ENCODE measurements at regions not wholly inside any gene's neighbourhood (a gene's known extent, or its start where the extent isn't known, plus 50 kb on each side); places are given as distances from the start of the nearest gene placed in this dataset.

DNA sequence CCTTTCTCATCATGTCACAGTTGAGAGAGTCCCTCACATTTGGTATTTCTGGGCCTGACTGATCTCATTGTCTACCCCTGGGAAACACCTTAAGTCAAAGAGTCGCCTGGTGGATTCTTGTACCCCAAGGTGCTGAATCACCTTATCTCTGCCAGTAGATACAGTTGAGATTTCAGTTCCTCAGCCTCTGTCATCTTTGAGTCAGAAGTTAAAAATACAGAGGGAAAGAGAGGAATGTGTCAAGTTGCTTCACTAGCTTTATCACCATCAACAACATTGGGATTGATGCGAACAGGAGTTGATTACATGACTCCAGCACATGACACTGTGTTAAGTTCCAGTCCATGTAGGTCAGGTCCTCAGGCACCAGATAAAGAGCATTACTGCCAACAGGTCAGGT lies 513.0 kb downstream of the NUF2 start:
- TF ChIP-seq, protein P1, sequence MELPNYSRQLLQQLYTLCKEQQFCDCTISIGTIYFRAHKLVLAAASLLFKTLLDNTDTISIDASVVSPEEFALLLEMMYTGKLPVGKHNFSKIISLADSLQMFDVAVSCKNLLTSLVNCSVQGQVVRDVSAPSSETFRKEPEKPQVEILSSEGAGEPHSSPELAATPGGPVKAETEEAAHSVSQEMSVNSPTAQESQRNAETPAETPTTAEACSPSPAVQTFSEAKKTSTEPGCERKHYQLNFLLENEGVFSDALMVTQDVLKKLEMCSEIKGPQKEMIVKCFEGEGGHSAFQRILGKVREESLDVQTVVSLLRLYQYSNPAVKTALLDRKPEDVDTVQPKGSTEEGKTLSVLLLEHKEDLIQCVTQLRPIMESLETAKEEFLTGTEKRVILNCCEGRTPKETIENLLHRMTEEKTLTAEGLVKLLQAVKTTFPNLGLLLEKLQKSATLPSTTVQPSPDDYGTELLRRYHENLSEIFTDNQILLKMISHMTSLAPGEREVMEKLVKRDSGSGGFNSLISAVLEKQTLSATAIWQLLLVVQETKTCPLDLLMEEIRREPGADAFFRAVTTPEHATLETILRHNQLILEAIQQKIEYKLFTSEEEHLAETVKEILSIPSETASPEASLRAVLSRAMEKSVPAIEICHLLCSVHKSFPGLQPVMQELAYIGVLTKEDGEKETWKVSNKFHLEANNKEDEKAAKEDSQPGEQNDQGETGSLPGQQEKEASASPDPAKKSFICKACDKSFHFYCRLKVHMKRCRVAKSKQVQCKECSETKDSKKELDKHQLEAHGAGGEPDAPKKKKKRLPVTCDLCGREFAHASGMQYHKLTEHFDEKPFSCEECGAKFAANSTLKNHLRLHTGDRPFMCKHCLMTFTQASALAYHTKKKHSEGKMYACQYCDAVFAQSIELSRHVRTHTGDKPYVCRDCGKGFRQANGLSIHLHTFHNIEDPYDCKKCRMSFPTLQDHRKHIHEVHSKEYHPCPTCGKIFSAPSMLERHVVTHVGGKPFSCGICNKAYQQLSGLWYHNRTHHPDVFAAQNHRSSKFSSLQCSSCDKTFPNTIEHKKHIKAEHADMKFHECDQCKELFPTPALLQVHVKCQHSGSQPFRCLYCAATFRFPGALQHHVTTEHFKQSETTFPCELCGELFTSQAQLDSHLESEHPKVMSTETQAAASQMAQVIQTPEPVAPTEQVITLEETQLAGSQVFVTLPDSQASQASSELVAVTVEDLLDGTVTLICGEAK (IDR thresholded peaks at IDR 0.05; ENCODE audit: borderline replicate concordance), result no peak
- TF ChIP-seq SPI1 (IDR thresholded peaks at IDR 0.05; ENCODE audit: borderline replicate concordance, insufficient read depth, low read depth, low read length) (no peak), NFIC (IDR thresholded peaks at IDR 0.05; ENCODE audit: low read depth, low read length) (no peak), TCF12 (IDR thresholded peaks at IDR 0.05; ENCODE audit: low read depth, low read length) (no peak), HCFC1 (IDR thresholded peaks at IDR 0.05; ENCODE audit: low read length) (no peak), TAF1 (IDR thresholded peaks at IDR 0.05; ENCODE audit: borderline replicate concordance, low read depth, low read length) (no peak), RCOR1 (conservative IDR thresholded peaks at IDR 0.05; ENCODE audit: low read depth, low read length) (no peak), EZH2 (IDR thresholded peaks at IDR 0.05; ENCODE audit: borderline replicate concordance, control insufficient read depth, low read depth, low read length) (no peak), SP1 (IDR thresholded peaks at IDR 0.05; ENCODE audit: low read depth, low read length) (no peak), POLR2A (IDR thresholded peaks at IDR 0.05; ENCODE audit: low read depth, low read length) (no peak)
- TF ChIP-seq, protein P2, sequence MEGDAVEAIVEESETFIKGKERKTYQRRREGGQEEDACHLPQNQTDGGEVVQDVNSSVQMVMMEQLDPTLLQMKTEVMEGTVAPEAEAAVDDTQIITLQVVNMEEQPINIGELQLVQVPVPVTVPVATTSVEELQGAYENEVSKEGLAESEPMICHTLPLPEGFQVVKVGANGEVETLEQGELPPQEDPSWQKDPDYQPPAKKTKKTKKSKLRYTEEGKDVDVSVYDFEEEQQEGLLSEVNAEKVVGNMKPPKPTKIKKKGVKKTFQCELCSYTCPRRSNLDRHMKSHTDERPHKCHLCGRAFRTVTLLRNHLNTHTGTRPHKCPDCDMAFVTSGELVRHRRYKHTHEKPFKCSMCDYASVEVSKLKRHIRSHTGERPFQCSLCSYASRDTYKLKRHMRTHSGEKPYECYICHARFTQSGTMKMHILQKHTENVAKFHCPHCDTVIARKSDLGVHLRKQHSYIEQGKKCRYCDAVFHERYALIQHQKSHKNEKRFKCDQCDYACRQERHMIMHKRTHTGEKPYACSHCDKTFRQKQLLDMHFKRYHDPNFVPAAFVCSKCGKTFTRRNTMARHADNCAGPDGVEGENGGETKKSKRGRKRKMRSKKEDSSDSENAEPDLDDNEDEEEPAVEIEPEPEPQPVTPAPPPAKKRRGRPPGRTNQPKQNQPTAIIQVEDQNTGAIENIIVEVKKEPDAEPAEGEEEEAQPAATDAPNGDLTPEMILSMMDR (IDR thresholded peaks at IDR 0.05 in 2 of 3, conservative IDR thresholded peaks at IDR 0.05 in 1 of 3; ENCODE audit: control insufficient read depth in 2 of 3, extremely low read depth in 1 of 3, insufficient read depth in 1 of 3, low read depth in 3 of 3, low read length in 3 of 3), result no peak
- TF ChIP-seq, protein P3, sequence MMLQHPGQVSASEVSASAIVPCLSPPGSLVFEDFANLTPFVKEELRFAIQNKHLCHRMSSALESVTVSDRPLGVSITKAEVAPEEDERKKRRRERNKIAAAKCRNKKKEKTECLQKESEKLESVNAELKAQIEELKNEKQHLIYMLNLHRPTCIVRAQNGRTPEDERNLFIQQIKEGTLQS (IDR thresholded peaks at IDR 0.05; ENCODE audit: borderline replicate concordance, extremely low read depth, low read depth, low read length), result no peak
